ENCODE measurements at regions not wholly inside any gene's neighbourhood (a gene's known extent, or its start where the extent isn't known, plus 50 kb on each side); places are given as distances from the start of the nearest gene placed in this dataset.

DNA sequence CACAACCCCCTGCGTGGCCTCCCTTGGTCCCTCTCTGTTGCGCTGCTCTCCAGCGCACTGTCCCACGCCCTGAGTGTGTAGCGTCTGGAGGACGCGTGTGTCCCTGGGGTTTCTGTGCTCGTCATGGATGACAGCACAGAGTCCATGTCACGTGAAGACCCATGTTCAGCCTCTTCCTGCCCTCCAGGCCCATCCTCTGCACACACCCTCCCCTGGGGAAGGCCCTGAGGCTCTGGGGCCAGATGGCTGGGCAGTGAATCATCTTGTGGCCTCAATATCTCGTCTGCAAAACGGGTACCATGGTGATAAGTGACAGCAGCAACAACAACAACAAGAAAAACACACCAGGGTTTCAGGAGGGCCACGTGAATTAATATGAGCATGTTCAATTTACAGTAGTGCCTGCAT, 71.5 kb upstream of the ARHGEF7 start:
- Histone ChIP-seq H3K9me3 (replicated peaks) (no peaks in the 10 kb centered on the region), H3K27ac (replicated peaks) (peak overlapping the region; percentile 46)
- DNase-seq, result peak; percentile 45

DNA sequence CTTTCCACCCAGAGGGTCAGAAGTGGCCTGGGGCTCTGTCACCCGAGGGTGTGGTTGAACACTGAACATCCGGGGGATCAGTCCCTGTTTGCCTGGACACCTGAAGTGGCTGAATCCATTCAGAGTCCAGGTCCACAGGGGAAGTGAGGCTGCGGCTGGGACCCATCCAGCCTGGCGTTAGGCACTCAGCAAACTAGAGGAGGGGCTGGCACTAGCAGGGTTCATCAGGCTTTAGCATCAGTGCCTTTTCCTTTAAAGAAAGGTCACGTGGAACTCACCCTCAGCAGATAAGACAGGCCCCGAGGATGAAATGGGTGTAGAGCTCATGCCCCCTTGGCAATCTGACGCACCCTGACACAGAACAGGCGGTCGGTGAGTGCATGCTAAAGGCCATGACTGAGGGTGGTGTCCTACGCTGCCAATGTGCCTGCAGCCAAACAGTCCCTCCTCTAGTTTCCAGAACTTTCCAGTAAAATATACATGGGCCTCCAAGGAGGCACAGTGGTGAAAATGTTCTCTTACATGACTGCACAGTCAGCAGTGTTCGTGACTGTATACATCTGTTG, 72.4 kb upstream of the ARHGEF7 start:
- H3K4me1 ChIP-seq, result peaks cover 11% of the 10 kb centered on the region
- no peak overlapping the region for H3K4me3 ChIP-seq
- no peak for DNase-seq
- H3K27ac ChIP-seq (replicated peaks), result peak overlapping the region; percentile 46
- H3K9me3 ChIP-seq (replicated peaks), result no peaks in the 10 kb centered on the region
- H3K36me3 ChIP-seq, result no peaks in the 10 kb centered on the region
- peaks cover 29% of the 10 kb centered on the region for H3K27me3 ChIP-seq (ENCODE audit: low read depth)
- TF ChIP-seq, protein P1, sequence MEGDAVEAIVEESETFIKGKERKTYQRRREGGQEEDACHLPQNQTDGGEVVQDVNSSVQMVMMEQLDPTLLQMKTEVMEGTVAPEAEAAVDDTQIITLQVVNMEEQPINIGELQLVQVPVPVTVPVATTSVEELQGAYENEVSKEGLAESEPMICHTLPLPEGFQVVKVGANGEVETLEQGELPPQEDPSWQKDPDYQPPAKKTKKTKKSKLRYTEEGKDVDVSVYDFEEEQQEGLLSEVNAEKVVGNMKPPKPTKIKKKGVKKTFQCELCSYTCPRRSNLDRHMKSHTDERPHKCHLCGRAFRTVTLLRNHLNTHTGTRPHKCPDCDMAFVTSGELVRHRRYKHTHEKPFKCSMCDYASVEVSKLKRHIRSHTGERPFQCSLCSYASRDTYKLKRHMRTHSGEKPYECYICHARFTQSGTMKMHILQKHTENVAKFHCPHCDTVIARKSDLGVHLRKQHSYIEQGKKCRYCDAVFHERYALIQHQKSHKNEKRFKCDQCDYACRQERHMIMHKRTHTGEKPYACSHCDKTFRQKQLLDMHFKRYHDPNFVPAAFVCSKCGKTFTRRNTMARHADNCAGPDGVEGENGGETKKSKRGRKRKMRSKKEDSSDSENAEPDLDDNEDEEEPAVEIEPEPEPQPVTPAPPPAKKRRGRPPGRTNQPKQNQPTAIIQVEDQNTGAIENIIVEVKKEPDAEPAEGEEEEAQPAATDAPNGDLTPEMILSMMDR (IDR thresholded peaks at IDR 0.05; ENCODE audit: borderline replicate concordance), result no peak
- intact Hi-C loops (cut with micrococcal nuclease), result no loop called here

More for the DNA sequence above, 71.5 kb upstream of the ARHGEF7 start:
- TF ChIP-seq, protein P1 (IDR thresholded peaks at IDR 0.05; ENCODE audit: borderline replicate concordance), result no peak
- Histone ChIP-seq H3K4me1 (peaks cover 11% of the 10 kb centered on the region), H3K36me3 (no peaks in the 10 kb centered on the region), H3K27me3 (ENCODE audit: low read depth) (peaks cover 28% of the 10 kb centered on the region), H3K4me3 (no peak overlapping the region)
- intact Hi-C loops (cut with micrococcal nuclease), result no loop called here

DNA sequence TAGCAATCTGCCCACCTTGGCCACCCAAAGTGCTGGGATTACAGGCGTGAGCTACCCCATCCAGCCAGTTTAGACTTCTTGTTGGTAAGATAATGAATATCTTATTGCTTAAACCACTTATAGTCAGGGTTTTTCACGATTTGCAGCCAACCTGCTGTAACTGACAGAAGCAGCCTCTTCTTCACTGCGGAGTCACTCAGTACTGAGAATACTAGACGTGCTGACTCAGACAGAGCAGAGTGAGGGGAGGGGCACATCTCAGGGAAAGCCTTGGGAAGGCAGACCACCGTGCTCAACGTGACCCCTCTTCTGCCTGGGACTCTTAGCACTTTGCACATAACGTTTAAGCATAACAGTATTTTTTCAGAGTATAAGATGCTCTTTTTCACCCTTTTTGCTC, 74.3 kb upstream of the ARHGEF7 start:
- TF ChIP-seq, protein P1 (IDR thresholded peaks at IDR 0.05; ENCODE audit: borderline replicate concordance), result no peak

DNA sequence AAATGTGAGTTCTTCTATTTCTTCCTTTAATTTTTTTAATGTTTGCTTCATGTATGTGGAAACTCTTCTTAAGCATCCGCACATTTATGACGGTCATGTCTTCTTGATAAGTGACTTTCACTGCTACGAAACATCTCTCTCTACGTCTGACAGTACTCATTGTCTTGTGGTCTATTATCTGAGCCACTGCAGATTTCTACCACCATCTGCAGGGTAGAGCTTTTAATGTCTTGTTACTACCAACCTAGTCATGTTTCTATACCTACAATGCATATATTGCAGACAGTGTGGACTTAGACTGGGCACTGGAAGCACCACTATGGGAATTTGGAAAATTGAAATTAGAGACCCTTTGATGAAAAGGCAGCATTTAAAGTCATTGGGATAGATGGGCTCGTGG, 75.4 kb upstream of the ARHGEF7 start:
- Histone ChIP-seq H3K36me3 (no peaks in the 10 kb centered on the region), H3K4me3 (no peak overlapping the region), H3K27me3 (ENCODE audit: low read depth) (peaks cover 32% of the 10 kb centered on the region), H3K9me3 (replicated peaks) (no peaks in the 10 kb centered on the region), H3K4me1 (no peaks in the 10 kb centered on the region), H3K27ac (replicated peaks) (no peak overlapping the region)
- intact Hi-C loops (cut with micrococcal nuclease), result no loop called here
- TF ChIP-seq, protein P1 (IDR thresholded peaks at IDR 0.05; ENCODE audit: borderline replicate concordance), result no peak
- no peak for DNase-seq

More for the DNA sequence above, 74.3 kb upstream of the ARHGEF7 start:
- H3K9me3 ChIP-seq (replicated peaks), result no peaks in the 10 kb centered on the region
- no peaks in the 10 kb centered on the region for H3K4me1 ChIP-seq
- no peak for DNase-seq
- H3K27me3 ChIP-seq (ENCODE audit: low read depth), result peaks cover 32% of the 10 kb centered on the region
- no peak overlapping the region for H3K27ac ChIP-seq (replicated peaks)
- no peaks in the 10 kb centered on the region for H3K36me3 ChIP-seq
- intact Hi-C loops (cut with micrococcal nuclease), result no loop called here
- no peak overlapping the region for H3K4me3 ChIP-seq

DNA sequence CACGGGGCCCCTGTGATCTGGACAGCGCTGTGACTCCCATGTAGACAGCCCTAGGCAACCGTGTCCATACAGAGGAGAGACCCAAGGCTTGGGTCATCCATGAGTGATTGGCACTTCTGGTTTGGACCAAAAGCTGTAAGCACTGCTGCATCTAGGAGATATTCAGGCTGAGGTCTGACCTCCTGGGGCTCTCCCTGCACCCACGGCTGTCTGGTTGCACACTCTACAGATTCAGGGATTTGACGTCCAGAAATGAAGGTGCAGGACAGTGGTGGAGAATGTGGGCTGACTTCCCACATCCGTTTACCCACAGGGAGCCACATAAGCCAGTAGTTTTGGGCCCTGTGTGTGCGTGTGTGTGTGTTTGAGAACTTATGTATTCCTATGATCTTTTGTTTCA, 76.2 kb upstream of the ARHGEF7 start:
- H3K9me3 ChIP-seq (replicated peaks), result no peaks in the 10 kb centered on the region

More for the DNA sequence above, 76.2 kb upstream of the ARHGEF7 start:
- intact Hi-C loops (cut with micrococcal nuclease), result no loop called here
- no peak for DNase-seq
- H3K4me1 ChIP-seq, result no peaks in the 10 kb centered on the region
- no peaks in the 10 kb centered on the region for H3K36me3 ChIP-seq
- peaks cover 32% of the 10 kb centered on the region for H3K27me3 ChIP-seq (ENCODE audit: low read depth)
- TF ChIP-seq, protein P1 (IDR thresholded peaks at IDR 0.05; ENCODE audit: borderline replicate concordance), result no peak
- H3K27ac ChIP-seq (replicated peaks), result no peak overlapping the region
- no peak overlapping the region for H3K4me3 ChIP-seq

All from left ventricle myocardium inferior (tissue), 1 donor.